Panc1 (cell line): ENCODE measurements at regions not wholly inside any gene's neighbourhood (a gene's known extent, or its start where the extent isn't known, plus 50 kb on each side); places are given as distances from the start of the nearest gene placed in this dataset.

Experiments used
- ATAC-seq: fragments of 200-7000 bp; cut with Tn5 transposase; 2 replicates; pipeline ENCODE4 v1.9.1; 2020; ENCODE audit warnings: mild to moderate bottlenecking, moderate library complexity
- BruUV-seq: library from RNA; stranded (reverse); fragments of 400-500 nt; replicated peaks from 2 replicates; lab custom pipeline; 2021; lab: Mats Ljungman, UMichigan
- CTCF ChIA-PET: fragments of 300-600 bp; sonication (Branson Sonifier 250); formaldehyde crosslinking; loops from one replicate; lab custom pipeline; 2022; ENCODE audit warnings: antibody characterized with exemption; lab: Charles Lee
- POLR2A ChIA-PET: fragments of 300-600 bp; sonication (Branson Sonifier 250); formaldehyde crosslinking; loops from one replicate; lab custom pipeline; 2022; ENCODE audit warnings: antibody characterized with exemption; lab: Charles Lee
- DNase-seq: peaks from one replicate; pipeline ENCODE4 v3.0.0-alpha.2; 2010; ENCODE audit warnings: low read depth, low spot score
- H3K27ac ChIP-seq: 2 replicates; pipeline ENCODE4 v1.5.1; 2011; ENCODE audit warnings: mild to moderate bottlenecking, low read length, inconsistent platforms
- H3K27me3 ChIP-seq: fragments of 200-500 bp; sonication (Bioruptor generic); 2 replicates; pipeline ENCODE4 v1.6.0; 2014; ENCODE audit warnings: low read length, inconsistent platforms; ENCODE audit not compliant: control insufficient read depth, insufficient read depth
- H3K36me3 ChIP-seq: fragments of 200-500 bp; sonication (Bioruptor generic); 2 replicates; pipeline ENCODE4 v1.5.1; 2014; ENCODE audit warnings: inconsistent platforms, mild to moderate bottlenecking, low read length, moderate library complexity; ENCODE audit not compliant: control insufficient read depth, insufficient read depth
- H3K4me1 ChIP-seq: 2 replicates; pipeline ENCODE4 v1.5.1; 2011; ENCODE audit warnings: inconsistent platforms, mild to moderate bottlenecking, low read length, moderate library complexity; ENCODE audit not compliant: control insufficient read depth, insufficient read depth
- H3K4me3 ChIP-seq, 2 experiments: 2 replicates each; pipeline ENCODE4 v1.5.1; 2011 to 2012; ENCODE audit warnings: low read depth in 2 of 2, low read length in 2 of 2, mild to moderate bottlenecking in 2 of 2, inconsistent platforms in 1 of 2, moderate library complexity in 1 of 2
- H3K9me3 ChIP-seq: fragments of 200-500 bp; sonication (Bioruptor generic); 2 replicates; pipeline ENCODE4 v1.5.1; 2014; ENCODE audit warnings: low read depth, mild to moderate bottlenecking, inconsistent platforms, low read length, moderate library complexity; ENCODE audit not compliant: control insufficient read depth, insufficient read depth
- CTCF ChIP-seq: fragments of 450-650 bp; IDR thresholded peaks from 2 replicates; pipeline ENCODE4 v1.5.1; 2017; ENCODE audit warnings: mild to moderate bottlenecking
- POLR2AphosphoS5 ChIP-seq: IDR thresholded peaks from 2 replicates; pipeline ENCODE4 v1.6.1; 2012; ENCODE audit warnings: mild to moderate bottlenecking, low read depth, low read length, moderate library complexity
- REST ChIP-seq, 2 experiments: IDR thresholded peaks; 2 replicates each; pipeline ENCODE4 v1.6.1; 2011 to 2012; ENCODE audit warnings: low read depth in 2 of 2, control low read depth in 1 of 2, low read length in 1 of 2, mild to moderate bottlenecking in 1 of 2, moderate library complexity in 1 of 2; ENCODE audit not compliant: insufficient read depth in 1 of 2
- SIN3A ChIP-seq: IDR thresholded peaks from 2 replicates; pipeline ENCODE4 v1.6.1; 2012; ENCODE audit warnings: low read depth, mild to moderate bottlenecking, low read length, moderate library complexity, borderline replicate concordance; ENCODE audit not compliant: insufficient read depth
- TCF7L2 ChIP-seq: IDR thresholded peaks from 2 replicates; pipeline ENCODE4 v1.6.1; 2011; ENCODE audit warnings: mild to moderate bottlenecking, low read depth, low read length, inconsistent platforms
- in situ Hi-C: cut with HindIII; loops from 2 replicates; pipeline ENCODE4 v1.10.0; 2016; ENCODE audit warnings: low sequenced_read_pairs, low pct_unique_long_range_greater_than_20kb
- intact Hi-C: fragments of 100-400 bp; cut with micrococcal nuclease; formaldehyde crosslinking; loops from one replicate; pipeline ENCODE4 v1.10.0; 2022; ENCODE audit not compliant: unreplicated experiment

- intact Hi-C loops (no loop called here), in situ Hi-C loops (no loop called here)
- DNase-seq (no peak), ATAC-seq (no peak)
- Histone ChIP-seq H3K9me3 (no peaks in the 10 kb centered on the region), H3K27me3 (no peaks in the 10 kb centered on the region), H3K27ac (no peak overlapping the region), H3K36me3 (no peaks in the 10 kb centered on the region), H3K4me3 (no peak overlapping the region), H3K4me1 (no peaks in the 10 kb centered on the region)
- TF ChIP-seq TCF7L2 (no peak), SIN3A (no peak), CTCF (no peak), REST (IDR thresholded peaks at IDR 0.05; ENCODE audit: insufficient read depth in 1 of 2, low read depth in 2 of 2, low read length in 1 of 2) (no peak), POLR2AphosphoS5 (no peak)
- ChIA-PET CTCF (no interaction called here), POLR2A (no interaction called here)
- no TSS peak for BruUV-seq
These were observed 135.2 kb upstream of the SETBP1 start for GRCh38 chr18:44545359-44545985.

- BruUV-seq = no TSS peak
- H3K27ac ChIP-seq = no peak overlapping the region
- ChIA-PET POLR2A (no interaction called here), CTCF (no interaction called here)
- no peak for DNase-seq
- intact Hi-C loops (no loop called here), in situ Hi-C loops (no loop called here)
- H3K4me3 ChIP-seq = no peak overlapping the region
- ATAC-seq = no peak
- TF ChIP-seq SIN3A (no peak), REST (IDR thresholded peaks at IDR 0.05; ENCODE audit: insufficient read depth in 1 of 2, low read depth in 2 of 2, low read length in 1 of 2) (no peak), POLR2AphosphoS5 (no peak), CTCF (no peak), TCF7L2 (no peak)
- H3K36me3 ChIP-seq = no peaks in the 10 kb centered on the region
- no peaks in the 10 kb centered on the region for H3K9me3 ChIP-seq
- H3K27me3 ChIP-seq = no peaks in the 10 kb centered on the region
- H3K4me1 ChIP-seq = no peaks in the 10 kb centered on the region
These were observed 133.7 kb upstream of the SETBP1 start for GRCh38 chr18:44546954-44547353.
